ENCODE measurements at regions not wholly inside any gene's neighbourhood (a gene's known extent, or its start where the extent isn't known, plus 50 kb on each side); places are given as distances from the start of the nearest gene placed in this dataset.

DNA sequence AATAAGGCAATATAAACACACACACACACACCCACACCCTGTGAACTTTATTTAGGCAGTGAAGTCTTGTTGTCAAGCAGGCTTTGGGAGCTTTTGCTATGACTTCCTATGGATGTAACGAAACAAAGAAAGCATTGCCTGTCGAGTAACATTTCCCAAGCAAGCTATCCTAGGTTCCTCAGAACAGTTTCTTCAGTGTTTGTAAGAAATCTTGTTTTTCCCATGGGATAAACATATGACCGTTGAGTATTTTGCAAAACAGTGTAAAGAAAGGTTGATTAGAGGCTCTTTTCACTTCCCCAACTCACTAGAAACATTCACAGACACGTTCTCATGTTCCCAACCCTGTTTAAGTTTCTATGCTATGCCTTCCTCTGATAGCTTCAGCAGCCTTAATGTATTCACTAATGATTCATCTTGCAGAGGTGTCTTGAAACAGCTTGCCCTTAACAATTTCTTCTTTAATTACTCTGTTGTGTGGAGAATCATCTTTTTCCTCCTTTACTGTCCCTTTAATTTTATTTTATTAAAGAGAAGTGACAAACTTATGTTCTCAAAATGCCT, 1947.1 kb upstream of the TENM3 start:
- H3K4me1 ChIP-seq (ENCODE audit: control insufficient read depth in 1 of 2, insufficient read depth in 2 of 2, low read length in 2 of 2): no peaks in the 10 kb centered on the region
- no peaks in the 10 kb centered on the region for H3K36me3 ChIP-seq (ENCODE audit: control insufficient read depth in 1 of 2, insufficient read depth in 2 of 2, low read length in 2 of 2)
- no peak overlapping the region for H3K27ac ChIP-seq (ENCODE audit: low read depth, low read length)
- no peaks in the 10 kb centered on the region for H3K9me3 ChIP-seq (ENCODE audit: control insufficient read depth in 1 of 2, low read length in 2 of 2)
- no peak overlapping the region for H3K4me3 ChIP-seq (ENCODE audit: low read depth in 1 of 2, low read length in 2 of 2)
- no peak overlapping the region for H3K9ac ChIP-seq (ENCODE audit: low read depth in 1 of 2, low read length in 2 of 2)
- H3K27me3 ChIP-seq (ENCODE audit: control insufficient read depth in 1 of 2, insufficient read depth in 2 of 2, low read length in 2 of 2): no peaks in the 10 kb centered on the region

DNA sequence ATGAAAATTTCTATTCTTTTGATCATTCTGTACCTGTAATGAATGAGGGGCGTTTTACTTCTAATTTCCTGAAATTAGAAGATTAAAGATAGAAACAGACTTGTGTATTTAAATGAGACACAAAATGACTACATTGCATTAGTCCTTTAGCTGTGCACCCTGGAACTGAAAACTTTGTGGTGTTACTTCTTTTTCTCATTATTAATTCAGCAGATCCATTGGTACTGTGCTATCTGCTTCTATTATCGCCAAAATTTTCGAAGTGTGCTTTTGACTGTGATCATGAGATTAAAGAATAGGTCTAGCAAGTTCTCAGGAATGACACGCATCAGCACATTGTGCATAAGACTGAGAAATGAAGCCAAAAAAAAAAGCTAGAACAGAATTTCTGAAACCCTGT, 1938.9 kb upstream of the TENM3 start:
- H3K27ac ChIP-seq (ENCODE audit: low read depth, low read length): no peak overlapping the region
- H3K36me3 ChIP-seq (ENCODE audit: control insufficient read depth in 1 of 2, insufficient read depth in 2 of 2, low read length in 2 of 2): no peaks in the 10 kb centered on the region
- H3K27me3 ChIP-seq (ENCODE audit: control insufficient read depth in 1 of 2, insufficient read depth in 2 of 2, low read length in 2 of 2): no peaks in the 10 kb centered on the region
- H3K9me3 ChIP-seq (ENCODE audit: control insufficient read depth in 1 of 2, low read length in 2 of 2): no peaks in the 10 kb centered on the region
- no peaks in the 10 kb centered on the region for H3K4me1 ChIP-seq (ENCODE audit: control insufficient read depth in 1 of 2, insufficient read depth in 2 of 2, low read length in 2 of 2)
- no peak overlapping the region for H3K9ac ChIP-seq (ENCODE audit: low read depth in 1 of 2, low read length in 2 of 2)
- H3K4me3 ChIP-seq (ENCODE audit: low read depth in 1 of 2, low read length in 2 of 2): no peak overlapping the region

DNA sequence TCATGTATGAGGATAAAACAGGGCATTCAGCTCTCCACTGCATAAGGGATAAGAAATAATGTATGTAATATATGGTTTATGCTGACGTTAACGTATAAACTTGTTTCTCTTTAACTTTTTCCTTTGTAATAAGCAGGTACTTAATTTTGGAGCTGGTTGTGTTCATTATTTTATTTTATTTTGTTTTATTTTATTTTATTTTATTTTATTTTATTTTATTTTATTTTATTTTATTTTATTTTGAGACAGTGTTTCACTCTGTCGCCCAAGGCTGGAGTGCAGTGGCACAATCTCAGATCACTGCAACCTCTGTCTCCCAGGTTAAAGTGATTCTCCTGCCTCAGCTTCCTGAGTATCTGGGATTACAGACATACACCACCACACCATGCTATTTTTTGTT, 1932.6 kb upstream of the TENM3 start:
- Histone ChIP-seq H3K36me3 (ENCODE audit: control insufficient read depth in 1 of 2, insufficient read depth in 2 of 2, low read length in 2 of 2) (no peaks in the 10 kb centered on the region), H3K27ac (ENCODE audit: low read depth, low read length) (no peak overlapping the region), H3K9ac (ENCODE audit: low read depth in 1 of 2, low read length in 2 of 2) (no peak overlapping the region), H3K4me1 (ENCODE audit: control insufficient read depth in 1 of 2, insufficient read depth in 2 of 2, low read length in 2 of 2) (no peaks in the 10 kb centered on the region), H3K4me3 (ENCODE audit: low read depth in 1 of 2, low read length in 2 of 2) (no peak overlapping the region), H3K27me3 (ENCODE audit: control insufficient read depth in 1 of 2, insufficient read depth in 2 of 2, low read length in 2 of 2) (no peaks in the 10 kb centered on the region), H3K9me3 (ENCODE audit: control insufficient read depth in 1 of 2, low read length in 2 of 2) (no peaks in the 10 kb centered on the region)

DNA sequence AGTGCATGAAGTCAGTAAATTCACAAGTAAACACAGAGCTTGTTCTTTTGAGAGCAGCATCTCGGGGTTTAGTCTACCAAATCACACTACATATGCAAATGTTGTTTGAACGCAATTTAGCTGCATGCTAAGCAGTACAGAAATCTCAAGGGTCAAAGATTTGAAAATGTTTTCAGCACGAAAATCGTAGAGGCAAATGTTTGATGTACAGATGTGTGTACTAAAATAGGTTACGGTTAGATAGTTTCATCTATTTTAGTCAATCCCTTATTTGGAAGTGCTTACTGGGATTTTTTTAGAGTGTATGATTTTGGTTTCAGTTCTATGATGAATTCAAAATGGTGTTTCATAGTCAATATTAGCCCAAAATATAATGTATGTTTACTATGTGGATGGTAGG, 1928.2 kb upstream of the TENM3 start:
- H3K27me3 ChIP-seq (ENCODE audit: control insufficient read depth in 1 of 2, insufficient read depth in 2 of 2, low read length in 2 of 2): no peaks in the 10 kb centered on the region
- no peak overlapping the region for H3K27ac ChIP-seq (ENCODE audit: low read depth, low read length)
- H3K4me1 ChIP-seq (ENCODE audit: control insufficient read depth in 1 of 2, insufficient read depth in 2 of 2, low read length in 2 of 2): no peaks in the 10 kb centered on the region
- no peaks in the 10 kb centered on the region for H3K9me3 ChIP-seq (ENCODE audit: control insufficient read depth in 1 of 2, low read length in 2 of 2)
- H3K9ac ChIP-seq (ENCODE audit: low read depth in 1 of 2, low read length in 2 of 2): no peak overlapping the region
- no peaks in the 10 kb centered on the region for H3K36me3 ChIP-seq (ENCODE audit: control insufficient read depth in 1 of 2, insufficient read depth in 2 of 2, low read length in 2 of 2)
- no peak overlapping the region for H3K4me3 ChIP-seq (ENCODE audit: low read depth in 1 of 2, low read length in 2 of 2)

DNA sequence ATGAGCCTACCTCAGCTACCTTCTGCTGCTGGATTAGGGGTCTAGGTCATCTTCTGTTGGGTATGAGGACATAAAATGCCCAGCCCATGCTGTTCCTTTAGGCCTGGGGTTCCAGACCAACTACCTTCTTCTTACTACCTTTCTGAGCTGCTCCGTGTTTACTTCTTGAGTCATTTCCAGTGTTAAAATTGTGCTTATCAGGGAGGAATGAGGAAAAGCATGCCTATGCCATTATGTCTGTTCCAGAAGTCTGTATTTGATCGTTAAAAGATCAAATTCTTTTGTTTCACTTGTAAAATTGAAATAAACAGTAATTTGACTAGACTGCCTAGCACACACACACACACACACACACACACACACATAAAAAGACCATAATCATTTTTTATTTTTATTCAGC, 1912.7 kb upstream of the TENM3 start:
- Histone ChIP-seq H3K36me3 (ENCODE audit: control insufficient read depth in 1 of 2, insufficient read depth in 2 of 2, low read length in 2 of 2) (no peaks in the 10 kb centered on the region), H3K4me1 (ENCODE audit: control insufficient read depth in 1 of 2, insufficient read depth in 2 of 2, low read length in 2 of 2) (no peaks in the 10 kb centered on the region), H3K27me3 (ENCODE audit: control insufficient read depth in 1 of 2, insufficient read depth in 2 of 2, low read length in 2 of 2) (no peaks in the 10 kb centered on the region), H3K27ac (ENCODE audit: low read depth, low read length) (no peak overlapping the region), H3K9ac (ENCODE audit: low read depth in 1 of 2, low read length in 2 of 2) (no peak overlapping the region), H3K4me3 (ENCODE audit: low read depth in 1 of 2, low read length in 2 of 2) (no peak overlapping the region), H3K9me3 (ENCODE audit: control insufficient read depth in 1 of 2, low read length in 2 of 2) (no peaks in the 10 kb centered on the region)

DNA sequence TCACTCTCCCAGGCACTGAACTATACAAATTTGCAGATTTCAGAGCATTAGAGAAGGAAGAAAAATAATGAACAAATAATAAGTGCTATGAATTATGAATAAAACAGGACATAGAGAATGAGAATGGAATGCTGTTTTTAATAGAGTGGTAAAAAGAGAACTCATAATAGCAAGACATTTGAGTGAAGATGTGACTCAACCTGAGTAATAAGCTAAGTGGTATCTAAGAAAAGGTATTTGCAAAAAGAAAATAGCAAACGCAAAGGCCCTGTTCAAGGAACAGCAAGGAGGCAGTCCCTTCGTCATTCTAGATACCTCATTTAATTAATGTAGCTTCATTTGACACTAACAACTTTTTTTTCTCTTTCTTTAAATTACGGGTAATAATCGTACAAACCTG, 1910.0 kb upstream of the TENM3 start:
- H3K9ac ChIP-seq (ENCODE audit: low read depth in 1 of 2, low read length in 2 of 2): no peak overlapping the region
- H3K27ac ChIP-seq (ENCODE audit: low read depth, low read length): no peak overlapping the region
- H3K4me3 ChIP-seq (ENCODE audit: low read depth in 1 of 2, low read length in 2 of 2): no peak overlapping the region
- no peaks in the 10 kb centered on the region for H3K4me1 ChIP-seq (ENCODE audit: control insufficient read depth in 1 of 2, insufficient read depth in 2 of 2, low read length in 2 of 2)
- no peaks in the 10 kb centered on the region for H3K36me3 ChIP-seq (ENCODE audit: control insufficient read depth in 1 of 2, insufficient read depth in 2 of 2, low read length in 2 of 2)
- H3K27me3 ChIP-seq (ENCODE audit: control insufficient read depth in 1 of 2, insufficient read depth in 2 of 2, low read length in 2 of 2): no peaks in the 10 kb centered on the region
- H3K9me3 ChIP-seq (ENCODE audit: control insufficient read depth in 1 of 2, low read length in 2 of 2): no peaks in the 10 kb centered on the region

DNA sequence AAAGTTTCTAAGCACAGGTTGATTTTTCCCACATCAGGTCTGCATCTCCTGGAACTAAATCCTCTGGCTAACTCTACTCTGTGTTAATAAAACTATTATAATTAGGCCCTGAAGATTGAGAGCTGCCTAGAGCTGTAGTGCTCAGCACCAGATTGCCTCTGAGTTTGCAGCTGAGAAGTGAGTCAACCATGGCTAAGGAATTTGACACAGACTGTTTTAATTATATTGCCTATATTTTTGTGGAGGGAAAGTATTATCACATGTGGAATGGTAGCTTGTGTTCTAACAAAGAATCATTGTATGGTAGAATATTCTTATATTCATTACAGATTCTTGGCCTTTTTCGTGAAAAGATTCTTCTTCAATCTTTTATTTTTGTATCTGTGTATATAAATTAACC, 1907.6 kb upstream of the TENM3 start:
- Histone ChIP-seq H3K9ac (ENCODE audit: low read depth in 1 of 2, low read length in 2 of 2) (no peak overlapping the region), H3K4me1 (ENCODE audit: control insufficient read depth in 1 of 2, insufficient read depth in 2 of 2, low read length in 2 of 2) (no peaks in the 10 kb centered on the region), H3K27me3 (ENCODE audit: control insufficient read depth in 1 of 2, insufficient read depth in 2 of 2, low read length in 2 of 2) (no peaks in the 10 kb centered on the region), H3K9me3 (ENCODE audit: control insufficient read depth in 1 of 2, low read length in 2 of 2) (no peaks in the 10 kb centered on the region), H3K27ac (ENCODE audit: low read depth, low read length) (no peak overlapping the region), H3K4me3 (ENCODE audit: low read depth in 1 of 2, low read length in 2 of 2) (no peak overlapping the region), H3K36me3 (ENCODE audit: control insufficient read depth in 1 of 2, insufficient read depth in 2 of 2, low read length in 2 of 2) (no peaks in the 10 kb centered on the region)

DNA sequence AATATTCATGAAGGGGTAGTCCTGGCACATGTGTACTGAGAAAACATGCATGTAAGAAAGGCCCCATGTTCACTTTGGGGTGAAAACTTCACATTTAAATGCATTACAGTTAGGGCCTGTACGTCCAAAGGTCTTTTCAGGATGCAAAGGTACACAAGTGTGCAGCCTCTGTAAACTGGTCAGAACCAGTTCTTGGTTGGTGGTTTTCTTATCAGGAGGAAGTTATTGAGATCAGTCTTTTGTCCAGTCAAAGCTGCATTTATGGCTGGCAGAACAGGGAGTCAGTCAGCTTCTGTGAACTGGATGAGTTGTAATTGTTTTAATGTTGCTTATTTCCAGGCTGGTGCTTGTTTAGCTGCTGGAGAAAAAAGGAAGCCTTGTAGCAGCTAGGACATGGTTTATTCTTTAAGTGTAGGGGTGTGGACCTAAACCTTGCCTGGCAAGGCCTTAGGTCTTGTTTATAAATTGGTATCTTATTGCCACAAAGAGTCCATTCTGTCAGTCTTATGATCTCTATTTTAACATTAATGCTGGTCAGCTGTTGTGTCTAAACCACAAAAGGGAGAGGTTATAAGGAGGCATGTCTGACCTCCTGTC, 1906.6 kb upstream of the TENM3 start:
- no peaks in the 10 kb centered on the region for H3K9me3 ChIP-seq (ENCODE audit: control insufficient read depth in 1 of 2, low read length in 2 of 2)
- H3K27me3 ChIP-seq (ENCODE audit: control insufficient read depth in 1 of 2, insufficient read depth in 2 of 2, low read length in 2 of 2): no peaks in the 10 kb centered on the region
- no peaks in the 10 kb centered on the region for H3K36me3 ChIP-seq (ENCODE audit: control insufficient read depth in 1 of 2, insufficient read depth in 2 of 2, low read length in 2 of 2)
- H3K4me3 ChIP-seq (ENCODE audit: low read depth in 1 of 2, low read length in 2 of 2): no peak overlapping the region
- H3K4me1 ChIP-seq (ENCODE audit: control insufficient read depth in 1 of 2, insufficient read depth in 2 of 2, low read length in 2 of 2): no peaks in the 10 kb centered on the region
- H3K27ac ChIP-seq (ENCODE audit: low read depth, low read length): no peak overlapping the region
- no peak overlapping the region for H3K9ac ChIP-seq (ENCODE audit: low read depth in 1 of 2, low read length in 2 of 2)

DNA sequence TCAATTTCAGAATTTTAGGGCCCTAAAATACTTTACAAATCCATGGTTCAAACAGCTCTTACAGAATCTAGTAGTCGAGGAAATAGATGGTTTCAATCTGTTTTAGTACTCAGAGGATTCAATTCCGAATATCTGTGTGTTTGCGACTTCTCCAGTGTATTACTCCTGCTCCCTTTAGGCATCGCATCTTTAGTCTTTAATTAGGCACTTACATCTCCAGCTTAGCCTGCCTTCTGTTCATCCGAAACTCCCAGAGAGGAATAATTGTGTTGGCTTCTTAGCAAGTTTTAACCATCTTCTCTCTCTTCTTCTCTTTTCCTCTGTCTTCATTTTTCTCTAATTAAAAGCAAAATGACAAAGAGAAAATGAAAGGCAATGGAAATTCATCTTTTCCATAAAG, 1901.3 kb upstream of the TENM3 start:
- Histone ChIP-seq H3K36me3 (ENCODE audit: control insufficient read depth in 1 of 2, insufficient read depth in 2 of 2, low read length in 2 of 2) (no peaks in the 10 kb centered on the region), H3K27me3 (ENCODE audit: control insufficient read depth in 1 of 2, insufficient read depth in 2 of 2, low read length in 2 of 2) (no peaks in the 10 kb centered on the region), H3K9me3 (ENCODE audit: control insufficient read depth in 1 of 2, low read length in 2 of 2) (no peaks in the 10 kb centered on the region), H3K4me1 (ENCODE audit: control insufficient read depth in 1 of 2, insufficient read depth in 2 of 2, low read length in 2 of 2) (no peaks in the 10 kb centered on the region), H3K4me3 (ENCODE audit: low read depth in 1 of 2, low read length in 2 of 2) (no peak overlapping the region), H3K9ac (ENCODE audit: low read depth in 1 of 2, low read length in 2 of 2) (no peak overlapping the region), H3K27ac (ENCODE audit: low read depth, low read length) (no peak overlapping the region)

DNA sequence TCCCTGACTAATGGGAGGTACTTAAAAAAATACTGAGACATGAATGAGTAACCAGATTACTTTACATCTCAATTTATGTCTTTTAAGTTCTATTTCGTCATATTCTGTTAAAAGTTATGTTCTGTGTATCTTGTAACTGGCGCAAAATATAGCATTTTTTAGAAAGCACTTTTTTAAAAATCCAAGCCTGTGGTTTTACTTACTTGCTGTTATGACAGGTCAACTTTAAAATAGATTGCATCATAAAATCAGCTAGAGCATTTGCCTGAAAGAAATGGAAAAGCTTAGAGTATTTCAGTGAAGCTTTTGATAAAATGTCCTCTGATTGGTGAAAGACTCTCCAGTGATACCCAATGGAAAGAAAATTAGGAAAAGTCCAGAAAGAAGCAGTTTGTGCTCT, 1892.3 kb upstream of the TENM3 start:
- Histone ChIP-seq H3K9ac (ENCODE audit: low read depth in 1 of 2, low read length in 2 of 2) (no peak overlapping the region), H3K9me3 (ENCODE audit: control insufficient read depth in 1 of 2, low read length in 2 of 2) (no peaks in the 10 kb centered on the region), H3K4me3 (ENCODE audit: low read depth in 1 of 2, low read length in 2 of 2) (no peak overlapping the region), H3K27ac (ENCODE audit: low read depth, low read length) (no peak overlapping the region), H3K27me3 (ENCODE audit: control insufficient read depth in 1 of 2, insufficient read depth in 2 of 2, low read length in 2 of 2) (no peaks in the 10 kb centered on the region), H3K36me3 (ENCODE audit: control insufficient read depth in 1 of 2, insufficient read depth in 2 of 2, low read length in 2 of 2) (no peaks in the 10 kb centered on the region), H3K4me1 (ENCODE audit: control insufficient read depth in 1 of 2, insufficient read depth in 2 of 2, low read length in 2 of 2) (no peaks in the 10 kb centered on the region)

DNA sequence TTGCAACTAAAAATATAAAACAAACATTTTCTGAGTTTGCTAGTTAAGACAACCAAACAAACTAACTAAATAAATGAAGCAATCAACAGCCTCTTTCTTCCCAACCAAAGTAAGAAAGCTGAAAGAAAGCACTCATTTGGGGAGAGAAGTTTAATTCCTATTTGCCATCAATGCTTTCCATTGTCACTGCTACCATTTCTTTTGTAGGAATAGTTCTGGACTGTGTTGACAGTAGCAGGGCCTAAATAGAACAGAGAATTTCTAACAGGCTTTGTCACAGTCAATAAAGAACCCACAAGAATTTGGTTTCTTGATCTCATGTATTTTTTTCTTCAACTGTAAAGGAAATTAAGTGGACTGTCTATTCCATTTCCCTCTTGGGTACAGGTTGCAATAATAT, 1886.4 kb upstream of the TENM3 start:
- H3K4me3 ChIP-seq (ENCODE audit: low read depth in 1 of 2, low read length in 2 of 2): no peak overlapping the region
- H3K9ac ChIP-seq (ENCODE audit: low read depth in 1 of 2, low read length in 2 of 2): no peak overlapping the region
- H3K36me3 ChIP-seq (ENCODE audit: control insufficient read depth in 1 of 2, insufficient read depth in 2 of 2, low read length in 2 of 2): no peaks in the 10 kb centered on the region
- no peaks in the 10 kb centered on the region for H3K27me3 ChIP-seq (ENCODE audit: control insufficient read depth in 1 of 2, insufficient read depth in 2 of 2, low read length in 2 of 2)
- no peaks in the 10 kb centered on the region for H3K4me1 ChIP-seq (ENCODE audit: control insufficient read depth in 1 of 2, insufficient read depth in 2 of 2, low read length in 2 of 2)
- no peak overlapping the region for H3K27ac ChIP-seq (ENCODE audit: low read depth, low read length)
- H3K9me3 ChIP-seq (ENCODE audit: control insufficient read depth in 1 of 2, low read length in 2 of 2): peaks cover 0 to 4% of the 10 kb centered on the region in 2 donors
